ENCODE measurements at regions not wholly inside any gene's neighbourhood (a gene's known extent, or its start where the extent isn't known, plus 50 kb on each side); places are given as distances from the start of the nearest gene placed in this dataset.

GRCh38 chr5:92460505-92460904, 1077.4 kb upstream of the ARRDC3 start:
- ChIA-PET SMC1A (ENCODE audit: uncharacterized antibody, unreplicated experiment) (interaction anchor here (2.4 kb wide), 1 partner anchor 10 kb away, joined by 11 read pairs; no protein-coding TSS in a partner anchor), CTCF (interaction anchor here (1.3 kb wide), 1 partner anchor 58 kb away, joined by 4 read pairs; no protein-coding TSS in a partner anchor), RAD21 (ENCODE audit: unreplicated experiment) (interaction anchor here (1.2 kb wide), 1 partner anchor 152 kb away, joined by 3 read pairs; no protein-coding TSS in a partner anchor), POLR2A (no interaction called here)
- Histone ChIP-seq H3K27me3 (replicated peaks in 1 of 2; ENCODE audit: control insufficient read depth in 2 of 2, insufficient read depth in 2 of 2, low read length in 1 of 2) (no peaks in the 10 kb centered on the region), H3K4me1 (ENCODE audit: control insufficient read depth, insufficient read depth, low read length) (no peaks in the 10 kb centered on the region; the same call in 1 of the 2 replicates), H3K9me3 (replicated peaks; ENCODE audit: control insufficient read depth, insufficient read depth, low read length) (peaks cover 2% of the 10 kb centered on the region; the same call in 2 of the 3 replicates), H3K4me3 (no peak overlapping the region), H3K9ac (ENCODE audit: control insufficient read depth, insufficient read depth, low read length) (no peak overlapping the region), H3K27ac (ENCODE audit: control insufficient read depth, insufficient read depth) (no peak overlapping the region), H3K36me3 (ENCODE audit: control insufficient read depth in 2 of 2, insufficient read depth in 2 of 2, low read length in 1 of 2) (no peaks in the 10 kb centered on the region), H3K4me2 (ENCODE audit: control insufficient read depth, insufficient read depth) (no peak overlapping the region), H3K79me2 (ENCODE audit: control insufficient read depth, insufficient read depth, low read length) (no peaks in the 10 kb centered on the region), H2AFZ (ENCODE audit: control insufficient read depth, low read depth, low read length) (no peak overlapping the region), H4K20me1 (ENCODE audit: control insufficient read depth, insufficient read depth) (no peaks in the 10 kb centered on the region)
- intact Hi-C loops (cut with micrococcal nuclease; ENCODE audit: unreplicated experiment) (no loop called here), in situ Hi-C loops (cut with MboI) (no loop called here)
- FAIRE-seq (no peak), ATAC-seq (0 out of 3 replicates have a peak, but pooled peaks have one; percentile 25), DNase-seq (ENCODE audit: low read depth, low spot score) (no peak)
- no peak for TF ChIP-seq FOXM1 (IDR thresholded peaks at IDR 0.05; ENCODE audit: low read depth, low read length)
- TF ChIP-seq NBN (IDR thresholded peaks at IDR 0.05): no peak
- no peak for TF ChIP-seq IRF5 (IDR thresholded peaks at IDR 0.05; ENCODE audit: borderline replicate concordance)
- no peak for TF ChIP-seq ZSCAN29 (IDR thresholded peaks at IDR 0.05)
- no peak for TF ChIP-seq CREB1 (IDR thresholded peaks at IDR 0.05; ENCODE audit: low read depth)
- no peak for TF ChIP-seq IKZF2 (IDR thresholded peaks at IDR 0.05)
- TF ChIP-seq SIX5 (IDR thresholded peaks at IDR 0.05; ENCODE audit: low read depth, low read length, severe bottlenecking): no peak
- TF ChIP-seq MAX (IDR thresholded peaks at IDR 0.05; ENCODE audit: low read depth, low read length): no peak
- no peak for TF ChIP-seq ZNF207 (IDR thresholded peaks at IDR 0.05; ENCODE audit: borderline replicate concordance)
- no peak for TF ChIP-seq CHD1 (IDR thresholded peaks at IDR 0.05; ENCODE audit: low read depth, low read length)
- BruUV-seq (replicated peaks): no TSS peak
- WGBS (ENCODE audit: insufficient coverage, insufficient replicate concordance, low lambda C conversion rate, missing lambda C conversion rate): 0% methylated on average over 2 of the region's 2 CpGs

All from GM12878 (cell line).